Mesenchymal stem cell (in vitro differentiated cells and primary cell): ENCODE measurements at regions not wholly inside any gene's neighbourhood (a gene's known extent, or its start where the extent isn't known, plus 50 kb on each side); places are given as distances from the start of the nearest gene placed in this dataset.

Source experiments
- DNase-seq: peaks from one replicate; pipeline ENCODE4 v3.0.0-alpha.2; 2013
- H2AFZ ChIP-seq: one replicate; pipeline ENCODE4 v1.6.1; 2013; ENCODE audit warnings: low read depth, mild to moderate bottlenecking, control low read depth, inconsistent platforms, low read length, moderate library complexity
- H2AK5ac ChIP-seq: 2 replicates; pipeline ENCODE4 v1.6.1; 2013; ENCODE audit warnings: low read length, moderate library complexity, mild to moderate bottlenecking, inconsistent platforms; ENCODE audit not compliant: severe bottlenecking
- H2BK120ac ChIP-seq: one replicate; pipeline ENCODE4 v1.6.1; 2013; ENCODE audit warnings: low read depth, mild to moderate bottlenecking, inconsistent platforms, low read length, moderate library complexity
- H2BK12ac ChIP-seq, 2 experiments: one replicate each; pipeline ENCODE4 v1.6.1; 2013; ENCODE audit warnings: inconsistent platforms in 2 of 2, low read length in 2 of 2, mild to moderate bottlenecking in 2 of 2, moderate library complexity in 2 of 2, control low read depth in 1 of 2
- H2BK15ac ChIP-seq: one replicate; pipeline ENCODE4 v1.6.1; 2013; ENCODE audit warnings: mild to moderate bottlenecking, low read depth, inconsistent platforms; ENCODE audit not compliant: poor library complexity, severe bottlenecking
- H2BK5ac ChIP-seq: 2 replicates; pipeline ENCODE4 v1.6.1; 2013; ENCODE audit warnings: low read depth, mild to moderate bottlenecking, low read length, control low read depth, inconsistent platforms; ENCODE audit not compliant: poor library complexity, severe bottlenecking
- H3K14ac ChIP-seq, 2 experiments: one replicate each; pipeline ENCODE4 v1.6.1; 2013; ENCODE audit warnings: inconsistent platforms in 2 of 2, low read length in 2 of 2, control low read depth in 1 of 2, mild to moderate bottlenecking in 1 of 2, moderate library complexity in 1 of 2
- H3K18ac ChIP-seq, 2 experiments: one replicate each; pipeline ENCODE4 v1.6.1; 2013; ENCODE audit warnings: inconsistent platforms in 2 of 2, low read length in 2 of 2, control low read depth in 1 of 2, low read depth in 1 of 2, mild to moderate bottlenecking in 1 of 2
- H3K23ac ChIP-seq, 2 experiments: one replicate each; pipeline ENCODE4 v1.6.1; 2013; ENCODE audit warnings: inconsistent platforms in 2 of 2, low read length in 2 of 2, mild to moderate bottlenecking in 2 of 2, moderate library complexity in 2 of 2, control low read depth in 1 of 2
- H3K27ac ChIP-seq: 2 replicates; pipeline ENCODE4 v1.5.1; 2013; ENCODE audit warnings: mild to moderate bottlenecking, moderate library complexity, low read length, control low read depth, inconsistent platforms; ENCODE audit not compliant: poor library complexity, severe bottlenecking
- H3K27me3 ChIP-seq, 2 experiments: 2 replicates each; pipeline versions ENCODE4 v1.6.1 to v1.7.0; 2013; ENCODE audit warnings: low read length in 2 of 2, mild to moderate bottlenecking in 2 of 2, moderate library complexity in 2 of 2, control low read depth in 1 of 2, inconsistent platforms in 1 of 2; ENCODE audit not compliant: control insufficient read depth in 1 of 2, insufficient read depth in 1 of 2
- H3K36me3 ChIP-seq, 2 experiments: 2 replicates each; pipeline versions ENCODE4 v1.6.1 to v1.7.0; 2013; ENCODE audit warnings: low read length in 2 of 2, control low read depth in 1 of 2, inconsistent platforms in 1 of 2, low read depth in 1 of 2, mild to moderate bottlenecking in 1 of 2; ENCODE audit not compliant: insufficient read depth in 2 of 2, control insufficient read depth in 1 of 2
- H3K4ac ChIP-seq, 2 experiments: one replicate each; pipeline ENCODE4 v1.6.1; 2013; ENCODE audit warnings: inconsistent platforms in 2 of 2, low read length in 2 of 2, mild to moderate bottlenecking in 2 of 2, moderate library complexity in 2 of 2, control low read depth in 1 of 2, low read depth in 1 of 2
- H3K4me1 ChIP-seq: 2 replicates; pipeline ENCODE4 v1.6.1; 2013; ENCODE audit warnings: low read depth, low read length, control low read depth; ENCODE audit not compliant: control insufficient read depth, insufficient read depth
- H3K4me2 ChIP-seq: 2 replicates; pipeline ENCODE4 v1.6.1; 2013; ENCODE audit warnings: low read length, mild to moderate bottlenecking, inconsistent platforms; ENCODE audit not compliant: poor library complexity, severe bottlenecking
- H3K4me3 ChIP-seq, 2 experiments: 2 replicates each; pipeline versions ENCODE4 v1.5.1 to v1.7.0; 2013; ENCODE audit warnings: low read length in 2 of 2, mild to moderate bottlenecking in 2 of 2, control low read depth in 1 of 2, low read depth in 1 of 2; ENCODE audit not compliant: insufficient read depth in 1 of 2
- H3K79me1 ChIP-seq: replicated peaks from 2 replicates; pipeline ENCODE4 v1.6.1; 2013; ENCODE audit warnings: mild to moderate bottlenecking, control low read depth, low read length, inconsistent platforms; ENCODE audit not compliant: poor library complexity, severe bottlenecking
- H3K9ac ChIP-seq: 2 replicates; pipeline ENCODE4 v1.7.0; 2013; ENCODE audit warnings: mild to moderate bottlenecking, low read length, moderate library complexity
- H3K9me3 ChIP-seq: 2 replicates; pipeline ENCODE4 v1.7.0; 2013; ENCODE audit warnings: mild to moderate bottlenecking, low read length; ENCODE audit not compliant: control insufficient read depth
- H4K8ac ChIP-seq: one replicate; pipeline ENCODE4 v1.6.1; 2013; ENCODE audit warnings: inconsistent platforms, mild to moderate bottlenecking, low read length, moderate library complexity
- H4K91ac ChIP-seq: one replicate; pipeline ENCODE4 v1.6.1; 2013; ENCODE audit warnings: mild to moderate bottlenecking, low read length, inconsistent platforms
- WGBS: methylation state at CpG from one replicate; pipeline ENCODE4 v1.1.7; 2013; ENCODE audit warnings: mixed read lengths; 5-methylcytosine and 5-hydroxymethylcytosine counted together

GRCh38 chr5:89989776-89990175, 419.8 kb downstream of the CETN3 start:
- H2AK5ac ChIP-seq, result no peak overlapping the region
- H2BK15ac ChIP-seq, result no peak overlapping the region
- no peak overlapping the region for H2BK5ac ChIP-seq
- H3K18ac ChIP-seq, result no peak overlapping the region
- H3K27ac ChIP-seq, result no peak overlapping the region
- no peaks in the 10 kb centered on the region for H3K79me1 ChIP-seq
- no peak overlapping the region for H3K9ac ChIP-seq
- H3K27me3 ChIP-seq, result no peaks in the 10 kb centered on the region
- H4K8ac ChIP-seq, result no peak overlapping the region
- no peak overlapping the region for H3K23ac ChIP-seq
- no peak overlapping the region for H3K4ac ChIP-seq
- no peak for DNase-seq
- H3K14ac ChIP-seq, result no peak overlapping the region
- H2AFZ ChIP-seq, result no peak overlapping the region
- H3K4me3 ChIP-seq, result no peak overlapping the region
- no peak overlapping the region for H2BK120ac ChIP-seq
- H3K36me3 ChIP-seq, result no peaks in the 10 kb centered on the region
- no peak overlapping the region for H2BK12ac ChIP-seq
- no peaks in the 10 kb centered on the region for H3K4me1 ChIP-seq
- no peak overlapping the region for H3K4me2 ChIP-seq
- H4K91ac ChIP-seq, result no peak overlapping the region
- no peaks in the 10 kb centered on the region for H3K9me3 ChIP-seq

GRCh38 chr5:89988998-89989655, 420.4 kb downstream of the CETN3 start:
- Histone ChIP-seq H3K4ac (peak overlapping the region in 1 of 2 experiments; percentile 67), H2BK12ac (peak overlapping the region in 1 of 2 experiments; percentile 21), H3K79me1 (no peaks in the 10 kb centered on the region), H3K4me3 (no peak overlapping the region), H4K8ac (peak overlapping the region; percentile 5), H2AK5ac (no peak overlapping the region), H3K14ac (no peak overlapping the region), H2BK15ac (no peak overlapping the region), H2BK120ac (no peak overlapping the region), H3K36me3 (no peaks in the 10 kb centered on the region), H3K4me1 (no peaks in the 10 kb centered on the region), H3K23ac (no peak overlapping the region), H3K4me2 (no peak overlapping the region), H3K9ac (peak overlapping the region; percentile 46), H3K9me3 (no peaks in the 10 kb centered on the region), H2AFZ (no peak overlapping the region), H2BK5ac (no peak overlapping the region), H3K18ac (peak overlapping the region; percentile 53 to 72), H3K27ac (no peak overlapping the region), H4K91ac (no peak overlapping the region), H3K27me3 (no peaks in the 10 kb centered on the region)
- peak; percentile 36 for DNase-seq
- 72% methylated on average over 5 of the region's 5 CpGs for WGBS

- Histone ChIP-seq H2BK120ac (no peak overlapping the region), H4K91ac (no peak overlapping the region), H2BK15ac (no peak overlapping the region), H3K9ac (no peak overlapping the region), H3K23ac (no peak overlapping the region), H3K36me3 (no peaks in the 10 kb centered on the region), H2AFZ (no peak overlapping the region), H3K4me1 (no peaks in the 10 kb centered on the region), H4K8ac (no peak overlapping the region), H3K27me3 (no peaks in the 10 kb centered on the region), H3K18ac (no peak overlapping the region), H3K4me3 (no peak overlapping the region), H3K4me2 (no peak overlapping the region), H2AK5ac (no peak overlapping the region), H3K27ac (no peak overlapping the region), H3K9me3 (no peaks in the 10 kb centered on the region), H3K14ac (no peak overlapping the region), H3K4ac (no peak overlapping the region), H3K79me1 (no peaks in the 10 kb centered on the region), H2BK5ac (no peak overlapping the region), H2BK12ac (no peak overlapping the region)
- DNase-seq, result no peak
- WGBS, result 97% methylated on average over 3 of the region's 5 CpGs
These were observed 421.3 kb downstream of the CETN3 start for GRCh38 chr5:89988129-89988810.

GRCh38 chr5:89983216-89983615, 426.3 kb downstream of the CETN3 start:
- no peak overlapping the region for H3K23ac ChIP-seq
- no peak for DNase-seq
- no peaks in the 10 kb centered on the region for H3K9me3 ChIP-seq
- no peak overlapping the region for H2AFZ ChIP-seq
- H3K4ac ChIP-seq, result no peak overlapping the region
- no peak overlapping the region for H4K91ac ChIP-seq
- H4K8ac ChIP-seq, result no peak overlapping the region
- no peak overlapping the region for H2BK5ac ChIP-seq
- H3K36me3 ChIP-seq, result no peaks in the 10 kb centered on the region
- no peak overlapping the region for H2AK5ac ChIP-seq
- WGBS, result 95% methylated on average over 3 of the region's 5 CpGs
- H2BK12ac ChIP-seq, result no peak overlapping the region
- H3K18ac ChIP-seq, result no peak overlapping the region
- H2BK15ac ChIP-seq, result no peak overlapping the region
- H2BK120ac ChIP-seq, result no peak overlapping the region
- H3K4me1 ChIP-seq, result no peaks in the 10 kb centered on the region
- H3K27ac ChIP-seq, result no peak overlapping the region
- no peak overlapping the region for H3K4me3 ChIP-seq
- no peak overlapping the region for H3K9ac ChIP-seq
- H3K4me2 ChIP-seq, result no peak overlapping the region
- no peaks in the 10 kb centered on the region for H3K27me3 ChIP-seq
- no peaks in the 10 kb centered on the region for H3K79me1 ChIP-seq
- no peak overlapping the region for H3K14ac ChIP-seq
